Right lobe of liver (tissue), 6 donors: ENCODE measurements at regions not wholly inside any gene's neighbourhood (a gene's known extent, or its start where the extent isn't known, plus 50 kb on each side); places are given as distances from the start of the nearest gene placed in this dataset.

Source experiments
- ATAC-seq, 4 donors: fragments of 200-7000 bp; cut with Tn5 transposase; one replicate each; pipeline ENCODE4 v1.9.1; 2020; ENCODE audit warnings: mild to moderate bottlenecking in 4 of 4, moderate library complexity in 4 of 4
- DNase-seq, 3 donors: peaks; one replicate each; pipeline ENCODE4 v3.0.0-alpha.2; 2020
- H3K27ac ChIP-seq, 3 donors: fragments of 200-600 bp; one replicate each; pipeline ENCODE4 v1.8.0; 2022
- H3K27me3 ChIP-seq, 2 donors: fragments of 200-600 bp; one replicate each; pipeline ENCODE4 v1.8.0; 2022
- H3K36me3 ChIP-seq, 4 donors: fragments of 200-600 bp; sonication (generic) in 1 of 4; one replicate each; pipeline versions ENCODE4 v1.5.1 to v1.8.0; 2017 to 2022; ENCODE audit warnings: control low read depth in 1 of 4
- H3K4me1 ChIP-seq, 4 donors: fragments of 200-600 bp; sonication (generic) in 1 of 4; one replicate each; pipeline versions ENCODE4 v1.5.1 to v1.8.0; 2017 to 2022; ENCODE audit warnings: control low read depth in 1 of 4
- H3K4me3 ChIP-seq, 3 donors: fragments of 200-600 bp; one replicate each; pipeline ENCODE4 v1.8.0; 2022
- H3K9me3 ChIP-seq, 4 donors: fragments of 200-600 bp; sonication (generic) in 1 of 4; one replicate each; pipeline versions ENCODE4 v1.5.1 to v1.8.0; 2017 to 2022; ENCODE audit warnings: control low read depth in 1 of 4
- CTCF ChIP-seq, 4 donors: fragments of 200-600 bp in 3 of 4; fragments of 450-650 bp in 1 of 4; IDR thresholded peaks; one replicate each; pipeline versions ENCODE4 v1.5.1 to v1.8.0; 2016 to 2022; ENCODE audit warnings: antibody characterized with exemption in 4 of 4, mild to moderate bottlenecking in 2 of 4
- POLR2A ChIP-seq: fragments of 450-650 bp; IDR thresholded peaks from one replicate; pipeline ENCODE4 v1.6.1; 2017; ENCODE audit warnings: antibody characterized with exemption, mild to moderate bottlenecking
- WGBS: methylation state at CpG from one replicate; pipeline ENCODE4 v1.1.6; 2018; ENCODE audit warnings: low coverage, low lambda C conversion rate; ENCODE audit not compliant: insufficient coverage; ENCODE audit errors: missing lambda C conversion rate; 5-methylcytosine and 5-hydroxymethylcytosine counted together
- intact Hi-C, 2 donors: fragments of 100-400 bp; cut with DNase I; formaldehyde crosslinking; loops; one replicate each; pipeline versions ENCODE4 v1.11.2 to v1.14.1; 2022
- donor health status: DM: no; HTN: yes; CAD: no.
- donor health status: DM: no; HTN: no; CAD: no.
- donor health status: DM: no; HTN: no; CAD: no.
- donor health status: DM: no; HTN: yes; CAD: no.
- donor health status: DM: no; HTN: yes; CAD: no.

- ATAC-seq (no peak), DNase-seq (no peak)
- intact Hi-C loops: loop anchor here in 1 of 2 donors (10.0 kb wide), 1 partner anchor 217 kb away; no protein-coding TSS in a partner anchor
- Histone ChIP-seq H3K27me3 (no peaks in the 10 kb centered on the region), H3K9me3 (no peaks in the 10 kb centered on the region), H3K27ac (no peak overlapping the region), H3K4me1 (no peaks in the 10 kb centered on the region), H3K36me3 (no peaks in the 10 kb centered on the region), H3K4me3 (no peak overlapping the region)
- no CpG with 5 or more reads among the region's 2 CpGs for WGBS
- TF ChIP-seq CTCF (IDR thresholded peaks at IDR 0.05): no peak
- no peak for TF ChIP-seq POLR2A
Measured at GRCh38 chr11:11047851-11048610, 190.2 kb upstream of the ZBED5 start.

GRCh38 chr11:11046781-11047180 lies 188.9 kb upstream of the ZBED5 start:
- WGBS: 68% methylated on average over 4 of the region's 4 CpGs
- DNase-seq: no peak
- Histone ChIP-seq H3K27ac (no peak overlapping the region), H3K4me1 (no peaks in the 10 kb centered on the region), H3K9me3 (no peaks in the 10 kb centered on the region), H3K4me3 (no peak overlapping the region), H3K36me3 (no peaks in the 10 kb centered on the region), H3K27me3 (no peaks in the 10 kb centered on the region)
- intact Hi-C loops: loop anchor here in 1 of 2 donors (10.0 kb wide), 1 partner anchor 218 kb away; no protein-coding TSS in a partner anchor
- ATAC-seq: no peak
- TF ChIP-seq POLR2A (no peak), CTCF (IDR thresholded peaks at IDR 0.05) (no peak)

GRCh38 chr11:11045156-11045930 lies 187.5 kb upstream of the ZBED5 start:
- Histone ChIP-seq H3K27ac (no peak overlapping the region), H3K4me1 (no peaks in the 10 kb centered on the region), H3K36me3 (no peaks in the 10 kb centered on the region), H3K27me3 (no peaks in the 10 kb centered on the region), H3K4me3 (no peak overlapping the region), H3K9me3 (no peaks in the 10 kb centered on the region)
- no peak for ATAC-seq
- WGBS: no CpG with 5 or more reads among the region's 6 CpGs
- intact Hi-C loops: loop anchor here in 1 of 2 donors (10.0 kb wide), 1 partner anchor 219 kb away; no protein-coding TSS in a partner anchor
- no peak for DNase-seq
- TF ChIP-seq CTCF (IDR thresholded peaks at IDR 0.05): no peak
- no peak for TF ChIP-seq POLR2A

GRCh38 chr11:11044137-11044855 lies 186.4 kb upstream of the ZBED5 start:
- 83% methylated on average over 1 of the region's 9 CpGs for WGBS
- no peak for ATAC-seq

More at GRCh38 chr11:11044137-11044855, 186.4 kb upstream of the ZBED5 start:
- Histone ChIP-seq H3K27ac (no peak overlapping the region), H3K36me3 (no peaks in the 10 kb centered on the region), H3K9me3 (no peaks in the 10 kb centered on the region), H3K4me1 (no peaks in the 10 kb centered on the region), H3K4me3 (no peak overlapping the region), H3K27me3 (no peaks in the 10 kb centered on the region)
- intact Hi-C loops: loop anchor here in 1 of 2 donors (10.0 kb wide), 1 partner anchor 221 kb away; no protein-coding TSS in a partner anchor
- DNase-seq: no peak
- TF ChIP-seq POLR2A: no peak
- TF ChIP-seq CTCF (IDR thresholded peaks at IDR 0.05): no peak
